Fibroblast of mammary gland (primary cell): ENCODE measurements at regions not wholly inside any gene's neighbourhood (a gene's known extent, or its start where the extent isn't known, plus 50 kb on each side); places are given as distances from the start of the nearest gene placed in this dataset.

ENCODE experiments used
- DNase-seq: peaks from one replicate; pipeline ENCODE4 v3.0.0-alpha.2; 2010; ENCODE audit warnings: low read depth
- H3K4me3 ChIP-seq: 2 replicates; pipeline ENCODE4 v1.5.1; 2011; ENCODE audit warnings: low read depth, mild to moderate bottlenecking, low read length, moderate library complexity; ENCODE audit not compliant: control insufficient read depth
- CTCF ChIP-seq: conservative IDR thresholded peaks from 2 replicates; pipeline ENCODE4 v1.5.1; 2011; ENCODE audit warnings: low read depth, low read length, inconsistent platforms; ENCODE audit not compliant: control insufficient read depth, insufficient read depth

GRCh38 chr3:104672331-104672730, 694.4 kb upstream of the ALCAM start:
- no peak overlapping the region for H3K4me3 ChIP-seq
- no peak for TF ChIP-seq CTCF
- no peak for DNase-seq

- H3K4me3 ChIP-seq, result no peak overlapping the region
- TF ChIP-seq CTCF, result no peak
- peak; percentile 7 for DNase-seq
Observed at GRCh38 chr3:104673981-104674380, 692.7 kb upstream of the ALCAM start.

GRCh38 chr3:104676241-104676640, 690.5 kb upstream of the ALCAM start:
- H3K4me3 ChIP-seq, result no peak overlapping the region
- DNase-seq, result no peak
- TF ChIP-seq CTCF, result no peak

- H3K4me3 ChIP-seq, result no peak overlapping the region
- no peak for TF ChIP-seq CTCF
Observed at GRCh38 chr3:104677932-104678331, 688.8 kb upstream of the ALCAM start.

GRCh38 chr3:104685492-104685891, 681.2 kb upstream of the ALCAM start:
- no peak overlapping the region for H3K4me3 ChIP-seq
- TF ChIP-seq CTCF, result no peak
- no peak for DNase-seq

More at GRCh38 chr3:104677932-104678331, 688.8 kb upstream of the ALCAM start:
- no peak for DNase-seq

- H3K4me3 ChIP-seq, result no peak overlapping the region
- TF ChIP-seq CTCF, result no peak
- DNase-seq, result no peak
Observed at GRCh38 chr3:104687362-104687761, 679.3 kb upstream of the ALCAM start.

GRCh38 chr3:104696470-104696869, 670.2 kb upstream of the ALCAM start:
- DNase-seq, result no peak
- no peak for TF ChIP-seq CTCF

More at GRCh38 chr3:104696470-104696869, 670.2 kb upstream of the ALCAM start:
- no peak overlapping the region for H3K4me3 ChIP-seq
